Stimulated activated CD4-positive, alpha-beta T cell treated with anti-CD3 and anti-CD28 coated beads, Interleukin-15, amount 100 ng/mL, for 24 hours (primary cell): ENCODE measurements at regions not wholly inside any gene's neighbourhood (a gene's known extent, or its start where the extent isn't known, plus 50 kb on each side); places are given as distances from the start of the nearest gene placed in this dataset.

Experiments used
- DNase-seq: peaks from one replicate; pipeline ENCODE4 v3.0.0-alpha.2; 2020

- DNase-seq = no peak
Measured at GRCh38 chr4:180925805-180926204, 1317.4 kb upstream of the TENM3 start.

- DNase-seq = no peak
Measured at GRCh38 chr4:180926277-180926676, 1316.9 kb upstream of the TENM3 start.

GRCh38 chr4:180932370-180933001 is 1310.7 kb upstream of the TENM3 start:
- no peak for DNase-seq

GRCh38 chr4:180937083-180937482 is 1306.1 kb upstream of the TENM3 start:
- DNase-seq = no peak

GRCh38 chr4:180940680-180941079 is 1302.5 kb upstream of the TENM3 start:
- DNase-seq = no peak

GRCh38 chr4:180942367-180942916 is 1300.8 kb upstream of the TENM3 start:
- no peak for DNase-seq

- no peak for DNase-seq
Measured at GRCh38 chr4:180946188-180946587, 1297.0 kb upstream of the TENM3 start.

- no peak for DNase-seq
Measured at GRCh38 chr4:180947425-180947824, 1295.8 kb upstream of the TENM3 start.

- no peak for DNase-seq
Measured at GRCh38 chr4:180949424-180950213, 1293.6 kb upstream of the TENM3 start.

- no peak for DNase-seq
Measured at GRCh38 chr4:180950377-180950776, 1292.8 kb upstream of the TENM3 start.

GRCh38 chr4:180951312-180951711 is 1291.9 kb upstream of the TENM3 start:
- DNase-seq = no peak

GRCh38 chr4:180953572-180953971 is 1289.6 kb upstream of the TENM3 start:
- no peak for DNase-seq

- no peak for DNase-seq
Measured at GRCh38 chr4:180960743-180961401, 1282.3 kb upstream of the TENM3 start.

GRCh38 chr4:180962268-180962667 is 1280.9 kb upstream of the TENM3 start:
- no peak for DNase-seq

- no peak for DNase-seq
Measured at GRCh38 chr4:180966312-180966711, 1276.9 kb upstream of the TENM3 start.

GRCh38 chr4:180967936-180968335 is 1275.3 kb upstream of the TENM3 start:
- no peak for DNase-seq

- no peak for DNase-seq
Measured at GRCh38 chr4:180973894-180974293, 1269.3 kb upstream of the TENM3 start.

GRCh38 chr4:180990931-180991330 is 1252.3 kb upstream of the TENM3 start:
- DNase-seq = no peak

GRCh38 chr4:180993244-180993836 is 1249.9 kb upstream of the TENM3 start:
- DNase-seq = no peak

GRCh38 chr4:180994722-180995121 is 1248.5 kb upstream of the TENM3 start:
- no peak for DNase-seq

GRCh38 chr4:180999217-180999616 is 1244.0 kb upstream of the TENM3 start:
- no peak for DNase-seq

GRCh38 chr4:181004056-181004455 is 1239.1 kb upstream of the TENM3 start:
- DNase-seq = no peak

GRCh38 chr4:181006499-181007260 is 1236.5 kb upstream of the TENM3 start:
- DNase-seq = no peak
